SU-DHL-6 (cell line): ENCODE measurements at regions not wholly inside any gene's neighbourhood (a gene's known extent, or its start where the extent isn't known, plus 50 kb on each side); places are given as distances from the start of the nearest gene placed in this dataset.

ENCODE experiments used
- H2AFZ ChIP-seq: fragments of 200-600 bp; sonication (generic); 2 replicates; pipeline ENCODE4 v1.6.1; 2014; ENCODE audit warnings: low read depth, mild to moderate bottlenecking, moderate library complexity, mixed read lengths, antibody characterized with exemption, low read length; ENCODE audit not compliant: severe bottlenecking
- H3F3A ChIP-seq: fragments of 200-600 bp; shearing (Covaris generic); 2 replicates; pipeline ENCODE4 v1.6.0; 2016; ENCODE audit warnings: antibody characterized with exemption, mild to moderate bottlenecking; ENCODE audit not compliant: insufficient read depth
- H3K27ac ChIP-seq: fragments of 200-600 bp; sonication (generic); 2 replicates; pipeline ENCODE4 v1.5.1; 2016; ENCODE audit warnings: low read depth, mild to moderate bottlenecking, low read length, moderate library complexity, mixed read lengths
- H3K27me3 ChIP-seq: fragments of 200-600 bp; sonication (generic), shearing (Covaris generic); 2 replicates; pipeline ENCODE4 v1.6.0; 2014; ENCODE audit warnings: mild to moderate bottlenecking, low read length
- H3K36me3 ChIP-seq: fragments of 200-600 bp; sonication (generic); 2 replicates; pipeline ENCODE4 v1.6.1; 2014; ENCODE audit warnings: mild to moderate bottlenecking, low read length, mixed read lengths
- H3K4me2 ChIP-seq: fragments of 300-600, 200-600 bp; shearing (Covaris generic), sonication (generic); 2 replicates; pipeline ENCODE4 v1.6.0; 2014; ENCODE audit warnings: low read length, low read depth, mild to moderate bottlenecking; ENCODE audit not compliant: poor library complexity, severe bottlenecking
- H3K4me3 ChIP-seq: fragments of 200-600 bp; sonication (generic); 2 replicates; pipeline ENCODE4 v1.5.1; 2014; ENCODE audit warnings: antibody characterized with exemption, low read length, mild to moderate bottlenecking, mixed read lengths; ENCODE audit not compliant: insufficient read depth, poor library complexity, severe bottlenecking
- H3K79me2 ChIP-seq: fragments of 200-600 bp; sonication (generic); 2 replicates; pipeline ENCODE4 v1.6.1; 2014; ENCODE audit warnings: mild to moderate bottlenecking, low read length, moderate library complexity; ENCODE audit not compliant: insufficient read depth
- H3K9ac ChIP-seq: fragments of 200-600 bp; sonication (generic); 2 replicates; pipeline ENCODE4 v1.7.0; 2014; ENCODE audit warnings: mild to moderate bottlenecking, low read length
- H3K9me2 ChIP-seq: fragments of 200-600 bp; sonication (generic); replicated peaks from 2 replicates; pipeline ENCODE4 v1.6.1; 2014; ENCODE audit warnings: low read length; ENCODE audit not compliant: insufficient read depth
- H3K9me3 ChIP-seq: fragments of 200-600 bp; sonication (generic); 2 replicates; pipeline ENCODE4 v1.6.1; 2014; ENCODE audit warnings: low read length, mixed read lengths; ENCODE audit not compliant: insufficient read depth
- H4K20me1 ChIP-seq: fragments of 200-600 bp; sonication (generic); 2 replicates; pipeline ENCODE4 v1.6.1; 2014; ENCODE audit warnings: low read depth, mild to moderate bottlenecking, antibody characterized with exemption, low read length, moderate library complexity, mixed read lengths
- CTCF ChIP-seq: fragments of 200-600 bp; sonication (generic); IDR thresholded peaks from one replicate; pipeline ENCODE4 v1.5.1; 2017; ENCODE audit warnings: antibody characterized with exemption, mild to moderate bottlenecking, low read length, moderate library complexity; ENCODE audit not compliant: insufficient read depth, poor library complexity, severe bottlenecking
- EZH2phosphoT487 ChIP-seq: fragments of 200-600 bp; sonication (generic), shearing (Covaris generic); conservative IDR thresholded peaks from 2 replicates; pipeline ENCODE4 v1.6.1; 2018; ENCODE audit warnings: mild to moderate bottlenecking, antibody characterized with exemption, low read length, moderate library complexity, mixed read lengths

- Histone ChIP-seq H3K9me3 (no peaks in the 10 kb centered on the region), H4K20me1 (no peaks in the 10 kb centered on the region), H3K36me3 (no peaks in the 10 kb centered on the region), H3F3A (no peaks in the 10 kb centered on the region), H2AFZ (no peak overlapping the region), H3K27me3 (no peaks in the 10 kb centered on the region), H3K4me3 (no peak overlapping the region), H3K9me2 (no peaks in the 10 kb centered on the region), H3K27ac (no peak overlapping the region), H3K79me2 (no peaks in the 10 kb centered on the region), H3K9ac (no peak overlapping the region), H3K4me2 (no peak overlapping the region)
- TF ChIP-seq CTCF, result no peak
- TF ChIP-seq EZH2phosphoT487, result no peak
Measured at GRCh38 chr6:90669846-90670245, 83.0 kb upstream of the MAP3K7 start.

DNA sequence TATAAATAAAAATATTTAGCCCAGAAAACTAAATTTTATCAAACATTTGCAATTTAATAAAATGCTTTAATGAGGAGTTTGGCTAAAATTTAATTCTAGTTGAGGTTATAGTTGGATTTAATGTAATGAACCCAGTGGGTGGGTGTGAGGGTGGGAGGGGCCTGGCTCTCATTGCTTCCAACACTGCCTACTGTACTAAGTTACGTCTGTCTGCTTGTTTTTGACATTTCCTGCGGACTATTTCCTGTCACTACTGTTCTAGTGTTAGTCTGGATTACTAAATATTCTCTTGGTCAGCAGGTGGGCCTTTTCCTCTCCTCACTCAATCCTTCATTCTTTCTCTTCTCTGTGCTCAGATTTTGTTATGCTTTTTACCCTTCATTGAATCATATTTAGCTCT, 82.5 kb upstream of the MAP3K7 start:
- H3K9ac ChIP-seq, result no peak overlapping the region

DNA sequence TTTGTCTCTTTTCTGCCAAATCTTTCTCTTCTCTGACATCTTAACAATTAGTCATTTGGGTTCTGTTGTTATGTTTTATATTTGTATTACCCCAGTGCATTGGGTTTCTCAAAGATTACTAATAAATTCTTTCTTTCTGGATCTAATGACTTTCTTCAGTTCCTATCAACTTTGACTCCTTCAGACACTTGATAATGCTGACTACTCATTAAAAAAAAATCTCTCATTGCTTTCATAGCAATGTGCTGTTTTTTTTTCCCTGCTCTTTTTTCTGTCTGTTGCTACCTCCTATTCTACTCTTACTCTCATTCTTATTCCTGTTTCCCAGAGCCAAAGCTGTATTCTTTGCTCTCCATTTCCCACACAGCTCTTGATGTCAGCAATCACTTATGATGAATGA, 81.3 kb upstream of the MAP3K7 start:
- no peaks in the 10 kb centered on the region for H4K20me1 ChIP-seq
- TF ChIP-seq EZH2phosphoT487 (no peak), CTCF (no peak)
- no peaks in the 10 kb centered on the region for H3K9me3 ChIP-seq
- H2AFZ ChIP-seq, result no peak overlapping the region
- H3K36me3 ChIP-seq, result no peaks in the 10 kb centered on the region
- no peak overlapping the region for H3K9ac ChIP-seq
- no peaks in the 10 kb centered on the region for H3K27me3 ChIP-seq
- H3K79me2 ChIP-seq, result no peaks in the 10 kb centered on the region
- no peaks in the 10 kb centered on the region for H3F3A ChIP-seq
- H3K4me2 ChIP-seq, result no peak overlapping the region
- H3K9me2 ChIP-seq, result no peaks in the 10 kb centered on the region
- no peak overlapping the region for H3K27ac ChIP-seq
- H3K4me3 ChIP-seq, result no peak overlapping the region

More for the DNA sequence above, 82.5 kb upstream of the MAP3K7 start:
- Histone ChIP-seq H3K27ac (no peak overlapping the region), H2AFZ (no peak overlapping the region), H3K9me3 (no peaks in the 10 kb centered on the region), H3K9me2 (no peaks in the 10 kb centered on the region), H3K4me2 (no peak overlapping the region), H3K36me3 (no peaks in the 10 kb centered on the region), H3K79me2 (no peaks in the 10 kb centered on the region), H3K4me3 (no peak overlapping the region), H4K20me1 (no peaks in the 10 kb centered on the region), H3F3A (no peaks in the 10 kb centered on the region), H3K27me3 (no peaks in the 10 kb centered on the region)
- TF ChIP-seq CTCF (no peak), EZH2phosphoT487 (no peak)
